GM19240 (cell line): ENCODE measurements at regions not wholly inside any gene's neighbourhood (a gene's known extent, or its start where the extent isn't known, plus 50 kb on each side); places are given as distances from the start of the nearest gene placed in this dataset.

ENCODE experiments used
- DNase-seq: peaks from one replicate; pipeline ENCODE4 v3.0.0; 2011; ENCODE audit warnings: low spot score; ENCODE audit not compliant: insufficient read length

DNA sequence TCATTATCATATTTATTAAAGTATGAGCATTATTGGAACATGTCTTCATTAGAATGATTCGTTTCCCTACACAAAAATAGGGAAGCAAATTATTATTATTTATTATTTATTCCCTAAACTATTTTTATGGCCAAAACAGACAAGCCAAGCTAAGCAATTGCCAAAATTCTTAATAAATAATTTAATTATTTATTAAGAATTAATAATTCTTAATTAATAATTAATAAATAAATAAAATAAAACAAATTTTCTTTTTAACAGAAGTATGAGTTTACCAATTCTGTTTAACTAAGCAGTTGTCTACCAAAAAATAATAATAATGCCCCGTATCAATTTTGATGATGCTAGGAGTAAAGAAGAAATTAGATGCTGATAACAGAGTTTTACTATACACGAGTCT, 1080.8 kb upstream of the AGA start:
- DNase-seq, result no peak

DNA sequence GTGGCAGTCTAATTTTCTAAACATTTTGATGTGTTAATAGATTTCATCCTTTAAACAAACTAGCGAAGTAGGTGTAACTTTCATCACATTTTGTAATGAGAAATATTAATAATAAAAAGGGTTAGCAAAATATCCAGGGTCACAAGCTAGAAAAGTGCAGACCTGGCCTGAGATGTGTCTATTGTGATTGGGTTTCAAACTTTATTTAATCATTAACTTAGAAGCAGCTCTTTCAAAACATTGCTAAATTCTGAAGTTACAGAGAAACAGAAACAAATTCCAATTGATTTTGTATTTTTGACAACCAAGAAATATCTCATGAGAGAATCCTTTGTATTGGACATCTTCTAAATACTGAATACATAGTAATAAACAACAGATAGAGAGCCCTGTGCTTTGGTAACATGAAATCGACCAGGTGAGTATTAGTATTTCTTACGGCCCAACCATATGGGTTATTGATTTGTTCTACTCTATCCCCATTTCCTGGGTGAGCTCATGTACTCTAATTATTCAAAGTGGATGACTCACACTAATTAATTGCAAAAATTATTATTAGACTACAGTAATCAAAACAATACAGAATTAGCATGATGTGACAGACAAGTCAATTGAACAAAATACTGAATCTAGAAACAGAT, 1093.8 kb upstream of the AGA start:
- DNase-seq, result no peak

DNA sequence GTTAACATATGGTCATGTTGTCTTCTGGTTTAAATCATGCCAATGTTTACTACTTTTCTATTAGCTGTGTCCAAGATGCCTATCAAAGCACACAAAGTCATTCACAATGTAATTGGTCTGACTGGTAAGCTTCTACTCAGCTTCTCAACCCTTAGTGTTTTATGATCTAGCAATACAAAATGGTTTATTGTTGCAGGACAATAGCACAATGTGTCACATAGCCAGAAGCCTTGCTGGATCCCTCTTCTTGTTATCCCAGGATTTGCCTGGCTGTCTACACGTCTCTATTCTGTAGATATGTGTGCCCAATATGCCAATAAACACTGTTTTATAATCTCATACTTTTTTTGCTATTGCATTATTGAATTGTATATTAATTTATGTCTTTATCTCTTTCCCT, 1111.0 kb upstream of the AGA start:
- DNase-seq, result no peak

DNA sequence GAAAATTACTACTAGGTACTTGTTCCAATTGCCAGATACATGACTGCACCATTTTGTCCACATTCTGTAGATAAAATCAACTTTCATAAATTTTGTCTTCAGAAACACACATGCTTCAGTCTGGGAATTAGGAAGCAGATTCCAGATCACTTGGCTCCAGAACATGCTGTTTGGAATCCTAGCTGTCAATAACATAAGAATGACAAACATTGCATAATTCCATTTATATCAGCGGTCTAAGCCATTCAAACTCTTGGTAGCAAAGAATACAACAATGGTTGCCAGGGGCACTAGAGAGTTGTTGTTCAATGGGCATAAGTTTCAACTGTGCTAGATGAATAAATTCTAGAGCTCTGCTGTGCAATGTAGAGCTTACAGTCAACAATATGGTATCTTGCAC, 1112.1 kb upstream of the AGA start:
- no peak for DNase-seq

DNA sequence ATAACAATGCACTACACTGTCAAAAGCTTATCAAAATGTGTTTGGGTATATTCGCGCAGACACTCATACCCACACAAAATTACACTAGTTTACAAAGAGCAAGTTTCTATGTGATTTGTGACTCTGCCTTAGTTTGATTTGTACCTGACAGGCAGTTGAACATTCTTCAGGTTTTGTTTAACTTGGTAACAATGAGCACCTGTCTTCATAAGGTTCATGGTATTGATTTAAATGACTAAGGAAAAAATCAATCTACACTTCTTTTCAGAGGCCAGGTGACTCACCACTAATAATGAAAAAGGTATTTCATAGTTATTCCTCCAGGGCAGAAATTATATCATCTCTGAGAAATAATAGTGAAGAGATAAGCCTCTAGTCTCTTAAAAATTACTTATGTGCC, 1114.6 kb upstream of the AGA start:
- no peak for DNase-seq

DNA sequence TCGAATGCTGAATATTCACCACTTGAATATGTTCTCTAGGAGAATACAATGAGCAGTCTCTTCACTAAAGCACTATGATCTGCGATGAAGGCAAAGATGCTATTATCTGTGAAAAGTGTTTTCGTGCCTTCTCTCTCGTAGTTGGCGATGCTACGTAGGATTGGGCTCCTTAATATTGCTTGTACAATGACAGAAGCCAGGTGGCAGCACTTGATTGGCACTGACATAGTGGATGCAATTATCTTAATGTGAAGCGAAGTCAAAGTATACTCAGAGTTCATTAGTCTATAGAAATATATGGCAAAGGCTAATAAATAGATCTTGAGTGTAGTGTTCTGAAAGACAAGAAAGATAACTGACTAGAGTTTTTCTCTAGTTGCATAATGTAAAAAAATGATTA, 1135.7 kb upstream of the AGA start:
- DNase-seq, result no peak

DNA sequence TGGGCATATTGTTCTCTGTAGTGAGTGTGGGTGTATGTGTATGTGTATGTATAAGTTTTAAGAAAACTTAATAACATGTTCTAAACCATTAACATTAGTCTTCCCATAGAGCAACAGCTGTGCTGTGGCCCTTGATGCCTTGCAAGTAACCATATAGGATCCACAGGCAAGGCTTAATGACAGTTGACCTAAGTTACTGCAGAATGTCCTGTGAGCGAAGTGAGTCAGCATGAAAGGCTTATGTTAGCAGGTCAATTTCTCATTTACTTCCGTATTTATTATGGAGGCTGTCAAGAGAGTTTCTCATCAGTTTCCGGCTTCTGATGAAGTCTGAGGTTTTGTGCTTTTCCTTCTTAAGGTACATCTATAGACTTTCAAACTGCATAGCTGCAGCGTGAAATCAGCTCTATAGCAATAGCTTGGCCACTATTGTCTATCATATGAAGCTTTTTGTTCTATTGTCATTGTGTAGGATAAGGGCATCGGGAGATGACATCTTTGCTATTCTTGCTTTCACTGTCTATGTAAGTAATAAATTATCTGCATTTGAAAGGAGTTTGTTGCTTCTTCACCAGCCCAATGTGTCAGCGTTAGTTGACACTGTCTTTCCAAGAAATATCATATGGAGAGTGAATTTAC, 1153.4 kb upstream of the AGA start:
- DNase-seq, result no peak

DNA sequence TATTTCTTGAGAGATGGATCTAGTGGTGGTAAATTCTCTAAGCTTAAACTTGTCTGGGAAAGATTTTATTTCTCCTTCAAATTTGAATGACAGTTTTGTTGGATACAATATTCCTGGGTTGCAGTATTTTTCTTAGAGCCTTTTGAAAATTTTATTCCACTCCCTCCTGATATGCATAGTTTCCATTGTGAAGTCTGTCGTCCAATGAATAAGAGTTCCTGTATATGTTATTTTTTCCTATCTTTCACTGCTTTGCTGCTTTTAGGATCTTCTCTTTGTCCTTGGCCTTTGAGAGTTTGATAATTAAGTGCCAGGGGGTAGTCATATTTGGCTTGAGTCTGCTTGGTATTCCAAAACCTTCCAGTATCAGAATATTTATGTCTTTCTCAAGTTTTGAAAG, 1156.4 kb upstream of the AGA start:
- DNase-seq, result no peak

DNA sequence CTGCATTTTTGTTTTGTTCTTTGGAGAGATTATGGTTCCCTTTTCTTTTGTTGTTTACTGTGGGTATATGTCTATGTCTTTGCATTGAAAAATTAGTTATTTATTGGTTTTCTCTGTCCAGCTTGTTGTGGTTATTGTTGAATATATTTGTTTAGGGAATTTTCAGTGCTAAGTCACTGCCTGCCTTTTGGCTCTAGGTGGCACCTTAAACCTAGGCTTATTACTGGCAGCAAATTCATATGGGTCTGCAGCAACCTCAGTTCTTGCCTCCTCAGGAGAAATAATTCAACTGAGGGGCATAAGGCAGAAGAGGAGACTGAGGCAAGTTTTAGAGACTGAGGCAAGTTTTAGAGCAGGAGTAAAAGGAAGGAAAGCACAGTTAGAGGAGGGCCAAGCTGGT, 1157.3 kb upstream of the AGA start:
- DNase-seq, result no peak

DNA sequence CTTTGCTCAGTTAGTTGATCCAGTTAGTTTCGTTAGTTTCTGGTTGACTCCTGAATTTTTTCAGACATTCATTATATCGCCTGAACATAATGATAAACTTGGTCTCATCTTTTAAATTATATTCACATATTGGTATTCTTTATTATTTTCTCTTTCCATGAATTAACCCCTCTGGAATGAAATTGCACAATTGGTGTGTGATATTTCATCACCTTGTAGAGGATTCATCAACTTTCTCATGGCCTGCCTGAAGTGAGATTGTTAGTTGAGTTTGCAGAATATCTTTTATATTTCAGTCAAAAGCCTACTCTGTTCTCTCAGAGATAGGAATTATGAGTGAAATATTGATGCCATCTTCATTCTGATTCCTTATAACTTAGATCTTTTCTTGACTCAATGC, 1160.6 kb upstream of the AGA start:
- no peak for DNase-seq

DNA sequence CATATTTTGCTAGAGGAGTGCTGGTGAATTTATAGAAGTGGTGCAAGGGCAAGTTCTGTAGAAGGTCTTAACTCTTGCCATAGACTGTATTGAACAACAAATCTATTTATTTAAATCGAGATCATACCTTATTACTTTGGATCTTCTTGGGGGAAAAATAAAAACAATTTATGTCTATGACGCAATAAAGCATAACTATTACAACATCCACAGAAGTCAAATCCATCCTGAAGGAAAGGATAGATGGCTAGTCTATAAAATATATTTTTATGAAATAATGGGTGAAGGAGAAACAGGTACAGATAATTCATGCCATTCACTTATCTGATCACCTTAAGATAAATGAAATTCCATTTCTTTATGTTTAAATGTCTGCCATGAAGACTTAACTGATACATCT, 1168.8 kb upstream of the AGA start:
- no peak for DNase-seq

DNA sequence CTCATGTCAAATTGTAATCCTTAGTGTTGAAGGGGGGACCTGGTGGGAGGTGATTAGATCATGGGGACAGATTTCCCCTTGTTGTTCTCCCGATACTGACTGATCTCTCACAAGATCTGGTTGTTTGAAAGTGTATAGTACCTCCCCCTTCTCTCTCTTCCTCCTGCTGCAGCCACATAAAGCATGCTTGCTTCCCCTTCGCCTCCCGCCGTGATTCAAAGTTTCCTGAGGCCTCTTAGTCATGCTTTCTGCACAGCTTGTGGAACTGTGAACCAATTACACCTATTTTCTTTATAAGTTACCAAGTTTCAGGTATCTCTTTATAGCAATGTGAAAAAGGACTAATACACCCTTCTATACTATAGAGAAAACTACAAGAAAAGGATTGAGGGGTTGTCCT, 1170.5 kb upstream of the AGA start:
- DNase-seq, result no peak

DNA sequence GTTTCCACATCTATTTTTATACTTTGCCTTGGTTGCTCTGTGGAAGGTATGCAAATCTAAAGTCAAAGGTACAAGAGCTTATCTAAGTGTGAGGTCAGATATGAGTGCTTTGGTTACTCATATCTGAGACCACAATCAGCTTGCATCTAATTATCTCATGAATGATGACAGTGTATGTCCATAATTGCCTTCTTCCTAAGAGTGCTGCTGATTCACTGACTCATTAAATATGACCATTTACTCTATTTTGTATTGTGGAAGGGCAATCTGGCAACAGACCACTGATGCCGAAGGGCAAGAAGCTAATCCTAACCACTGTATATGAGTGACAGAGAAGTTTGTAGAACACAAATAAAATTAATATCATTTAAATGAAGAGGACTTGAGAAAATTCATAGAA, 1190.2 kb upstream of the AGA start:
- DNase-seq, result no peak

DNA sequence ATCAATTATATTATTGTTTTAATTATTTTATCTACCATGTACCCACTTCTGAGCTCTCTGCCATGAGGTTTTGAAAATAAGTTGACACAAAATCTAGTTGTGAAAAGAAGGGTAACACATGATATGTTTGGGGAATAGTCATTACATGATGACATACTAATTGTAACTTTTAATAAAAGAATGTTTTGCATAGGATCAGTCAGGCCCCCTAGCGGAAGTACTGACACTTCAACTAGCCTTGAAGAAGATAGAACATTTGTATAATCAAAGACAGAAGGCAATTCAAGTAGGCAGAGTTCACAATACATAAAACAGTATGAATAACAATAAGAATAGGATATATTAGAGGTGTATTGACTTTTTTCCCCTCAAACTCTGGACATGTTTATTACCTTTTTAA, 1191.0 kb upstream of the AGA start:
- DNase-seq, result no peak

DNA sequence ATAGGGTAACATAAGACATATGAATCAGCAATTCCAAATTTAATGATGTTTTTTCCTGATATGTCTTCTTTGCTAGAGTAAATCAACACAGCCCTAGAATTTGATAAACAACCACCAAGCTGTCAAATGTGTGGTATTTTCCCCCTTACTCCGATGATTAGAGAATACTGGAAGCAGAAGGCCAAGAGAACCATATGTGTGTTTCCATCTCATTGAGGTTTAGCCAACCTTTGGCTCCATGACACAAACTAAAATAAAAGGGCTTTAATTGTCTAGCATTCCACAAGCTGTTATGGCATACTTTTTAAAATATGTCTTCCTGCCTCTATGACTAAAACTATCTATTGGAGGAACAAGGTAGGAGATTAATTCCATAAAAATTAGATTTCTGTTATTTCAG, 1222.4 kb upstream of the AGA start:
- DNase-seq, result no peak

DNA sequence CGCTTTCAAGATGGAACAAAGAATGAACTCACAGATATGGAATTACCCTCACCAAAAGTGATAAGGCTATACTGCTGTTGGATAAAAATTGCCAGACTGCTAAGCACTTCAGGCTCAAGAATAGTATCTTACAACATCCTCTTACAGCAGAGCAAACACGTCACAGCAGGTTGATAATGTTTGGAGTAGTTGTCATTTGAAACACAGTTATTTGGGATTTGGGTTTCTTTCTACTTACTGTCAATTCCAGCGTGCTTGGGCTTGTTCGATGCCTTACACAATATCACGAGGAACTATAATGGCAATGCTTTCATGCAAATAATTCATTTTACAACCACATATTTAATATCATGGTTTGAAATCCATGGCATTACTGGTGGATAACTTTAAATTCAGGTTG, 1223.7 kb upstream of the AGA start:
- no peak for DNase-seq

DNA sequence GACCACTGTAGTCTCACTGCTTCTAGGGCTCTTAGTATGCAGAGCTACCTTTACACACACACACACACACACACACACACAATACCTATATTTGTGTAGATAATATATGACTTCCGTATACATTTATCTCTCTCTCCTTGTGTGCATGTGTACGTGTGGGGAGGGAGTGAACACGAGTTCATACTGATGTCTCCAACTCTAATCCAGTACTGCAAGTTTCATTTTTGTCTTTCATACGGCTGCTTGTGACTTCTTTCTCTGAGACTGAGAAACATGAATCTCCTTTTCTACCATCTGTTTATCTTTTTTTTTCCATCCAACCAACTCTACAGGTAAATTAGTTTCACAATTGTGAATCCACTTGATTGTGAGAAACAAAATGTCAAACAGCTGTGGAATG, 1229.5 kb upstream of the AGA start:
- DNase-seq, result no peak

DNA sequence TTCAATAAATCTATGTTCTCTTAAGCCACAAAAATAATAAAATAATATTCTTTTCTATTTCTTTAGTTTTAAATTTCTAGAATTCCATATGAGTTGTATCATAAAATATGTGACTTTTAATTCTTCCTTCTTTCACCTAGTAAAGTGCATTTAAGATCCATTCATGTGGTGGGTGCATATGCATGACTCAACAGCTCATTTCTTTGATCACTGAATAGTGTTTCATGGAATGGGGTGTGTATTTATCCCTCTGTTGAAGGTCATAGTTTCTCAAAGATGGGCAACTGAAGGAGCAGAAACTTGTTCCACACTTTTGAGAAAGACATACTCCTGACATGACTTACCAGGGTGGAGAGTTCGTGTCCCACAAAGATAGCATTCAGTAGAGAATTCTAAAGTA, 1230.3 kb upstream of the AGA start:
- no peak for DNase-seq

DNA sequence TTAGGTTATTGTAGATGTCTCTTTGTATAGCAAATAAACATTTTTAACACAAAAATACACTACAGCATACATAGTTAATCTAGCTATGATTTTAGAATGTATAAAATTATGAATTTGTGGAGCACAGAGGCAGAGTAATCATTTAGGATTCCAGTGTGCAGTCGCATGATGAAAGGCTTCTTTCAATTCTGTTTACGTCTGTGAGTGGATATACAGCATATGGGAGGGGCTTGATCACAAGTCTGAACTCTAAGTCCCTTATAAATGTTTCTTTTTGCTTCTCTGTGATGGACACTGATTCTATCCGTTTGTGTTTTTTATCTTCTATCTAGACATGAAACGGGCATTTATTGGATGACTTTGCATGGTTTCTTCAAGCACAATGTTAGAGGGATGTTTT, 1239.6 kb upstream of the AGA start:
- no peak for DNase-seq

DNA sequence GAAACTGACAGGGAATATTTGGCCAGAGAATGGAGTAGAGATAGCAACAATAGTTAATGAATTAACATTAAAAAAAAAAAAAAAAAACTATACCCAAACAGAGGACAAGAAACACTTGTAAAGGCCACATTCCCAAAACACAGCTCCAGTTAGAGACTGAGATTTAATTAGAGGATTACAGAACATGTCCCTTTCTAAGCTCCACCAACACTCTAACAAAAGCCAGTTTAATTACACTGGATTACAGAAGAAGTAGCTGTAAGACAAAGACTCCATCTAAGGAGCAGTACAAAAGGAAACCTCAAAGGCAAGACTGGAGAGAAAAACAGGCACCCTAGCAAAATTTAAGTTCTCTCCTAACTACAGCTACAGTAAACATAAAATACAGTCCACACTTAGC, 1247.7 kb upstream of the AGA start:
- DNase-seq, result no peak

DNA sequence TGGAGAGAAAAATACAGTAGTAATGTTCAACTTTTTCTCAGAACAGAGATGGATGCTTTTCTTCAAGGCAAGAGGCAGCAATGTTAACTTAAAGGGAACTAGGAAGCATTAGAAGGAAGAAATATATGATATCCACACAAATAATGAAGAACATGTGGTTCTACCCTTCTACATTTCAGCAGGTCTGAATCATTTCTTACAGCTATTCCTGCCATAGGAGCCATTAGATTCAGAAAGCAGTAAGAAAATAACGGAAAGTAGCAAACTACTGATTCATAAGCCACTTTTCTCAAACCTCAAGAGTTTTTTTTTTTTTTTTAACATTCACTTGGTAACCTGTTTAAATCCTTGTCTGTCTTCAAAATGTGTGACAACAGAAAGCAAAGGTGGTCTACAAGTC, 1251.6 kb upstream of the AGA start:
- DNase-seq, result no peak

DNA sequence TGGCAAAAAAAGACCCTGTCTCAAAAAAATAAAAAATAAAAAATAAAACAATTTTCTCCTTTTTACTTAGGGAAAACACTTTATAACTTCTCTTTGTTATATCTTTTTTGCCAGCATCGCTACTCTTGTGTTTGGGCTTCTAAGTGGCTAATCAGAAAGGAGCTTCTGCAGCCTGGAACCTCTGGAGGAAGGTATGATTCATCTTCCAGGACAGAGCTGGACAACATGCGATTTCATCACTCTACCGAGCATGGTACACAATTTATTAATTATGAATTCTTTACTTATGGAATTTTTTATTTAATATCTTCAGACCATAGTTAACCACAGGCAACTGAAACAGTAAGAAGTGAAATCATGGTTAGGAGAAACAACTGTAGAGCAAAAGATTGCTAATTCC, 1254.3 kb upstream of the AGA start:
- no peak for DNase-seq

DNA sequence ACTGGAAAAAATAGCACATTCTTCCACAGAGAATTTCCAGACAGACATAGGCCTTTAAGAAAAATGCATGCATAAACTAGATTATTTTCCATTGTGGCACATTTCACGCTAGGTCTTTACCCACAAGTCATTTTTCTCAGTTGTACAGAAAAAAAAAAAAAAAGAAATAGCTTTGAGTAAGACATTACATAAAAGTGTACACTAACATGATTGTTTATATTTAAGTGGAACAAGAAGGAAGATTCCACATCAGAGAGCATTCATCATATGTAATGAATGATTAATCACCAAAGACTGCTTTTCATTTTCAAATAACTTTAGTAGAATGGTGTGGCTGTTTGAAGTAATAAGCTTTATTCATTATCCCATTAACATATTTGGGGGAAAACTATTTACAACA, 1270.2 kb upstream of the AGA start:
- no peak for DNase-seq

DNA sequence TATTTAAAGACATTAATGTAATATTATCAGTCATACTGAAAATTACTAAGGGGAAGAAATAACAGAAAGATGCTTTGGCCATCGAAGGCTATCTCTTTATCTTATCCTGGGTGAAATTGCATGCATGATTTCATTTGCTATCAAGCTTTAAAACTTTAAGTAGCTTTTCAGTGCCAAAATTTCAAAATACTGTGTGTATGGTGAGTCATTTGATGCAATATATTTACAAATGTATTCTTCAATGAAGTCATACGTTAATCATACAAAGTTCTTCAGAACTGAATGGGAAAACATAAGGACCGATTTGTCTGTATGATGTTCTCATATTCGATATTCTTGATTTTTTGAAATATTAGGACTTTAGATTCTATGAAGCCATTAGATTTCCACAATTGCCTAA, 1295.8 kb upstream of the AGA start:
- no peak for DNase-seq
